H1 (cell line): ENCODE measurements at regions not wholly inside any gene's neighbourhood (a gene's known extent, or its start where the extent isn't known, plus 50 kb on each side); places are given as distances from the start of the nearest gene placed in this dataset.

Experiments
- CTCF ChIA-PET: fragments of 300-600 bp; sonication (Branson Sonifier 250); formaldehyde crosslinking; loops from one replicate; lab custom pipeline; 2021; ENCODE audit not compliant: partially characterized antibody; lab: Charles Lee
- POLR2A ChIA-PET: fragments of 300-600 bp; sonication (Branson Sonifier 250); formaldehyde crosslinking; loops from one replicate; lab custom pipeline; 2021; ENCODE audit warnings: inconsistent platforms; ENCODE audit not compliant: partially characterized antibody; lab: Charles Lee
- DNase-seq, 2 experiments: peaks; one replicate each; pipeline versions ENCODE4 v3.0.0 to v3.0.0-alpha.2; 2010 to 2022; ENCODE audit warnings: low spot score in 2 of 2, low read depth in 1 of 2, mixed read lengths in 1 of 2
- FAIRE-seq: peaks from 2 replicates; lab custom pipeline; 2011; peaks lifted over from hg19 to GRCh38; lab: Jason Lieb, UNC
- H2AFZ ChIP-seq: 2 replicates; pipeline ENCODE4 v1.8.1; 2012; ENCODE audit warnings: low read length, inconsistent platforms
- H2AK5ac ChIP-seq: 2 replicates; pipeline ENCODE4 v1.6.1; 2013; ENCODE audit warnings: low read depth, low read length
- H2BK120ac ChIP-seq: replicated peaks from 2 replicates; pipeline ENCODE3; 2013; ENCODE audit warnings: low read depth, low read length, inconsistent platforms
- H2BK12ac ChIP-seq: 2 replicates; pipeline ENCODE4 v1.6.1; 2013; ENCODE audit warnings: low read depth, low read length
- H2BK15ac ChIP-seq: 2 replicates; pipeline ENCODE4 v1.6.1; 2013; ENCODE audit warnings: low read length
- H2BK20ac ChIP-seq: 2 replicates; pipeline ENCODE4 v1.6.1; 2013; ENCODE audit warnings: low read length
- H2BK5ac ChIP-seq: 2 replicates; pipeline ENCODE4 v1.6.1; 2013; ENCODE audit warnings: low read depth, low read length
- H3K14ac ChIP-seq: 2 replicates; pipeline ENCODE4 v1.6.1; 2013; ENCODE audit warnings: inconsistent platforms; ENCODE audit not compliant: insufficient read length
- H3K18ac ChIP-seq: 2 replicates; pipeline ENCODE4 v1.6.1; 2013; ENCODE audit warnings: low read length; ENCODE audit errors: extremely low read depth
- H3K23ac ChIP-seq: 2 replicates; pipeline ENCODE4 v1.6.1; 2013; ENCODE audit warnings: inconsistent platforms; ENCODE audit not compliant: insufficient read length
- H3K23me2 ChIP-seq: 2 replicates; pipeline ENCODE4 v1.6.1; 2013; ENCODE audit warnings: low read depth, low read length
- H3K27ac ChIP-seq: 2 replicates; pipeline ENCODE4 v1.6.1; 2011; ENCODE audit warnings: low read depth, low read length, inconsistent platforms
- H3K27me3 ChIP-seq, 4 experiments: replicated peaks in 1 of 4; 1 replicate in 1 of 4; 2 replicates in 3 of 4; pipeline versions ENCODE4 v1.6.1 to v1.8.1; 2011 to 2013; ENCODE audit warnings: low read length in 3 of 4, mild to moderate bottlenecking in 3 of 4, inconsistent platforms in 2 of 4, mixed read lengths in 2 of 4, moderate library complexity in 1 of 4; ENCODE audit not compliant: control insufficient read depth in 3 of 4, insufficient read depth in 3 of 4; ENCODE audit errors: extremely low read depth in 1 of 4
- H3K36me3 ChIP-seq, 4 experiments: 2 replicates each; pipeline versions ENCODE4 v1.6.1 to v1.8.1; 2011 to 2013; ENCODE audit warnings: mild to moderate bottlenecking in 4 of 4, low read length in 3 of 4, moderate library complexity in 2 of 4, control low read depth in 1 of 4, inconsistent platforms in 1 of 4; ENCODE audit not compliant: insufficient read depth in 4 of 4, control insufficient read depth in 2 of 4
- H3K4ac ChIP-seq: replicated peaks from 2 replicates; pipeline ENCODE3; 2013; ENCODE audit warnings: low read length, low read depth, mixed read lengths, inconsistent platforms; ENCODE audit not compliant: insufficient read length
- H3K4me1 ChIP-seq, 4 experiments: replicated peaks in 1 of 4; 1 replicate in 1 of 4; 2 replicates in 3 of 4; pipeline versions ENCODE4 v1.6.1 to v1.8.1; 2011 to 2013; ENCODE audit warnings: low read length in 3 of 4, inconsistent platforms in 2 of 4, mixed read lengths in 1 of 4; ENCODE audit not compliant: insufficient read depth in 4 of 4, control insufficient read depth in 3 of 4
- H3K4me2 ChIP-seq, 2 experiments: 2 replicates each; pipeline versions ENCODE4 v1.6.1 to v1.8.1; 2011 to 2013; ENCODE audit warnings: low read depth in 2 of 2, low read length in 2 of 2, control low read depth in 1 of 2, inconsistent platforms in 1 of 2, mild to moderate bottlenecking in 1 of 2; ENCODE audit not compliant: insufficient read depth in 1 of 2
- H3K4me3 ChIP-seq, 4 experiments: fragments of 200-600, 300-600 bp in 1 of 4; sonication (generic), shearing (Covaris generic), sonication (Bioruptor Twin) in 1 of 4; 2 replicates each; pipeline versions ENCODE4 v1.5.1 to v1.8.1; 2011 to 2016; ENCODE audit warnings: low read length in 4 of 4, low read depth in 3 of 4, control low read depth in 2 of 4, inconsistent platforms in 2 of 4, mild to moderate bottlenecking in 2 of 4, mixed read lengths in 1 of 4, moderate library complexity in 1 of 4; ENCODE audit not compliant: insufficient read depth in 2 of 4; ENCODE audit errors: extremely low read depth in 1 of 4
- H3K56ac ChIP-seq: replicated peaks from 2 replicates; pipeline ENCODE3; 2013; ENCODE audit warnings: low read depth, mild to moderate bottlenecking, mixed read lengths, low read length, inconsistent platforms; ENCODE audit not compliant: insufficient read length
- H3K79me1 ChIP-seq: 2 replicates; pipeline ENCODE4 v1.6.1; 2013; ENCODE audit warnings: low read depth, low read length, control low read depth
- H3K79me2 ChIP-seq, 2 experiments: 2 replicates each; pipeline versions ENCODE4 v1.6.1 to v1.8.1; 2012 to 2013; ENCODE audit warnings: low read length in 2 of 2, mild to moderate bottlenecking in 2 of 2, inconsistent platforms in 1 of 2; ENCODE audit not compliant: insufficient read depth in 2 of 2, control insufficient read depth in 1 of 2
- H3K9ac ChIP-seq, 4 experiments: replicated peaks in 1 of 4; 1 replicate in 1 of 4; 2 replicates in 3 of 4; pipeline versions ENCODE4 v1.6.1 to v1.8.1; 2011 to 2013; ENCODE audit warnings: low read depth in 3 of 4, low read length in 3 of 4, control low read depth in 2 of 4, mild to moderate bottlenecking in 2 of 4, moderate library complexity in 2 of 4, inconsistent platforms in 1 of 4; ENCODE audit errors: extremely low read depth in 1 of 4
- H3K9me3 ChIP-seq, 2 experiments: 2 replicates each; pipeline versions ENCODE4 v1.6.1 to v1.8.1; 2012 to 2013; ENCODE audit warnings: mild to moderate bottlenecking in 2 of 2, moderate library complexity in 2 of 2, control low read depth in 1 of 2, inconsistent platforms in 1 of 2, low read depth in 1 of 2, low read length in 1 of 2, mixed read lengths in 1 of 2; ENCODE audit not compliant: insufficient read depth in 2 of 2
- H4K20me1 ChIP-seq, 2 experiments: replicated peaks in 1 of 2; 2 replicates each; pipeline versions ENCODE3 to v1.8.1; 2011 to 2013; ENCODE audit warnings: inconsistent platforms in 2 of 2, low read length in 2 of 2, mild to moderate bottlenecking in 1 of 2; ENCODE audit not compliant: insufficient read depth in 2 of 2, control insufficient read depth in 1 of 2
- H4K5ac ChIP-seq: 2 replicates; pipeline ENCODE4 v1.6.1; 2013; ENCODE audit warnings: low read length, low read depth, mixed read lengths, inconsistent platforms; ENCODE audit not compliant: insufficient read length
- H4K8ac ChIP-seq: 2 replicates; pipeline ENCODE4 v1.8.0; 2013; ENCODE audit warnings: mild to moderate bottlenecking, moderate library complexity, low read length, inconsistent platforms; ENCODE audit not compliant: insufficient read depth; ENCODE audit errors: extremely low read depth
- H4K91ac ChIP-seq: replicated peaks from 2 replicates; pipeline ENCODE3; 2013; ENCODE audit warnings: low read length, mixed read lengths, inconsistent platforms; ENCODE audit not compliant: insufficient read length
- BRCA1 ChIP-seq: IDR thresholded peaks from 2 replicates; pipeline ENCODE4 v1.6.1; 2012; ENCODE audit warnings: low read depth, low read length, improper control_type of control experiment
- CBX5 ChIP-seq: fragments of 300-800, 300-1000 bp; sonication (generic); IDR thresholded peaks from 2 replicates; pipeline ENCODE4 v1.7.1; 2016; ENCODE audit warnings: antibody characterized with exemption, low read length, low read depth
- EGR1 ChIP-seq: IDR thresholded peaks from 2 replicates; pipeline ENCODE4 v1.6.1; 2011; ENCODE audit warnings: low read depth, low read length, borderline replicate concordance
- EZH2 ChIP-seq: fragments of 200-600 bp; sonication (generic); IDR thresholded peaks from 2 replicates; pipeline ENCODE4 v1.7.1; 2012; ENCODE audit warnings: low read depth, mild to moderate bottlenecking, moderate library complexity, low read length, inconsistent platforms; ENCODE audit not compliant: severe bottlenecking
- FOSL1 ChIP-seq: IDR thresholded peaks from 2 replicates; pipeline ENCODE4 v1.6.1; 2011; ENCODE audit warnings: mild to moderate bottlenecking, low read depth, low read length, moderate library complexity; ENCODE audit not compliant: insufficient read depth
- HDAC6 ChIP-seq: IDR thresholded peaks from one replicate; pipeline ENCODE4 v1.7.1; 2012; ENCODE audit warnings: low read depth, mild to moderate bottlenecking, inconsistent platforms, low read length, moderate library complexity
- JUN ChIP-seq: IDR thresholded peaks from 2 replicates; pipeline ENCODE4 v1.6.1; 2011; ENCODE audit warnings: low read depth, mild to moderate bottlenecking, improper control_type of control experiment, low read length
- MAFK ChIP-seq: IDR thresholded peaks from 2 replicates; pipeline ENCODE4 v1.6.1; 2012; ENCODE audit warnings: low read depth, mild to moderate bottlenecking, improper control_type of control experiment, low read length
- MAX ChIP-seq: IDR thresholded peaks from 2 replicates; pipeline ENCODE4 v1.6.1; 2012; ENCODE audit warnings: inconsistent platforms
- POLR2A ChIP-seq, 2 experiments: IDR thresholded peaks; 1 replicate in 1 of 2; 2 replicates in 1 of 2; pipeline ENCODE4 v1.6.1; 2011; ENCODE audit warnings: low read depth in 2 of 2, low read length in 2 of 2, mild to moderate bottlenecking in 2 of 2; ENCODE audit errors: control extremely low read depth in 1 of 2
- RFX5 ChIP-seq: IDR thresholded peaks from 2 replicates; pipeline ENCODE4 v1.6.1; 2011; ENCODE audit warnings: low read depth, low read length, improper control_type of control experiment, borderline replicate concordance
- SIN3A ChIP-seq, 2 experiments: IDR thresholded peaks in 1 of 2; conservative IDR thresholded peaks in 1 of 2; 2 replicates each; pipeline ENCODE4 v1.6.1; 2011 to 2012; ENCODE audit warnings: low read length in 2 of 2, improper control_type of control experiment in 1 of 2, low read depth in 1 of 2, mild to moderate bottlenecking in 1 of 2
- SP1 ChIP-seq: IDR thresholded peaks from 2 replicates; pipeline ENCODE4 v1.6.1; 2011; ENCODE audit warnings: low read depth, low read length
- SP2 ChIP-seq: IDR thresholded peaks from 2 replicates; pipeline ENCODE4 v1.6.1; 2012; ENCODE audit warnings: mild to moderate bottlenecking, low read length, inconsistent platforms
- TAF7 ChIP-seq: optimal IDR thresholded peaks from 2 replicates; pipeline ENCODE3; 2011; ENCODE audit warnings: low read depth, mild to moderate bottlenecking, inconsistent platforms, low read length, moderate library complexity, borderline replicate concordance
- TCF12 ChIP-seq: IDR thresholded peaks from 2 replicates; pipeline ENCODE4 v1.6.1; 2011; ENCODE audit warnings: low read depth, mild to moderate bottlenecking, low read length
- WGBS, 2 experiments: shearing (Covaris generic) in 1 of 2; methylation state at CpG; one replicate each; pipeline versions ENCODE4 v1.1.6 to v1.1.7; 2013 to 2015; ENCODE audit warnings: low lambda C conversion rate in 2 of 2, mixed read lengths in 2 of 2, inconsistent platforms in 1 of 2, low coverage in 1 of 2, missing lambda C conversion rate in 1 of 2; ENCODE audit not compliant: insufficient replicate concordance in 2 of 2, insufficient coverage in 1 of 2, insufficient read length in 1 of 2; ENCODE audit errors: extremely low coverage in 1 of 2, missing lambda C conversion rate in 1 of 2; 5-methylcytosine and 5-hydroxymethylcytosine counted together

- 80% methylated on average over 2 of the region's 2 CpGs; no CpG with 5 or more reads in 1 of the 2 experiments for WGBS, 2 experiments
- Histone ChIP-seq H2AK5ac (no peak overlapping the region), H2BK15ac (no peak overlapping the region), H3K56ac (no peak overlapping the region), H2BK20ac (no peak overlapping the region), H2BK5ac (no peak overlapping the region), H3K36me3 (no peaks in the 10 kb centered on the region), H3K4ac (no peak overlapping the region), H2BK120ac (no peak overlapping the region), H3K4me3 (no peak overlapping the region), H3K23me2 (no peaks in the 10 kb centered on the region), H3K23ac (no peak overlapping the region), H4K8ac (no peak overlapping the region), H3K9ac (no peak overlapping the region), H3K14ac (no peak overlapping the region), H3K27ac (no peak overlapping the region), H2BK12ac (no peak overlapping the region), H4K5ac (no peak overlapping the region), H3K79me2 (no peaks in the 10 kb centered on the region), H3K79me1 (no peaks in the 10 kb centered on the region), H2AFZ (no peak overlapping the region), H4K91ac (no peak overlapping the region), H3K4me1 (no peaks in the 10 kb centered on the region), H3K9me3 (no peaks in the 10 kb centered on the region), H3K27me3 (peaks cover 0 to 5% (median 1%) of the 10 kb centered on the region in 4 experiments; a peak in 3 of 7 replicates), H4K20me1 (no peaks in the 10 kb centered on the region), H3K18ac (no peak overlapping the region), H3K4me2 (no peak overlapping the region)
- ChIA-PET POLR2A (no interaction called here), CTCF (interaction anchor here (1.5 kb wide), 2 partner anchors 16 to 40 kb away, joined by 4 to 5 read pairs; no protein-coding TSS in a partner anchor)
- FAIRE-seq (no peak), DNase-seq (no peak)
- TF ChIP-seq TAF7: no peak
- TF ChIP-seq POLR2A (IDR thresholded peaks at IDR 0.05; ENCODE audit: control extremely low read depth in 1 of 2, low read depth in 2 of 2, low read length in 2 of 2): no peak
- TF ChIP-seq EGR1: no peak
- TF ChIP-seq SP1: no peak
- no peak for TF ChIP-seq TCF12
- TF ChIP-seq EZH2: no peak
- TF ChIP-seq BRCA1: no peak
- TF ChIP-seq MAX: no peak
- TF ChIP-seq FOSL1: no peak
- no peak for TF ChIP-seq MAFK
- no peak for TF ChIP-seq JUN
- no peak for TF ChIP-seq RFX5
- no peak for TF ChIP-seq CBX5
- no peak for TF ChIP-seq SP2
- TF ChIP-seq SIN3A (conservative IDR thresholded peaks at IDR 0.05 in 1 of 2, IDR thresholded peaks at IDR 0.05 in 1 of 2; ENCODE audit: low read depth in 1 of 2, low read length in 2 of 2): no peak
- no peak for TF ChIP-seq HDAC6
These were observed 884.7 kb downstream of the DIAPH3 start for GRCh38 chr13:59279028-59279427.
